Panc1 (cell line): ENCODE measurements at regions not wholly inside any gene's neighbourhood (a gene's known extent, or its start where the extent isn't known, plus 50 kb on each side); places are given as distances from the start of the nearest gene placed in this dataset.

Experiments used
- CTCF ChIP-seq: fragments of 450-650 bp; IDR thresholded peaks from 2 replicates; pipeline ENCODE4 v1.5.1; 2017; ENCODE audit warnings: mild to moderate bottlenecking
- POLR2AphosphoS5 ChIP-seq: IDR thresholded peaks from 2 replicates; pipeline ENCODE4 v1.6.1; 2012; ENCODE audit warnings: mild to moderate bottlenecking, low read depth, low read length, moderate library complexity
- REST ChIP-seq, 2 experiments: IDR thresholded peaks; 2 replicates each; pipeline ENCODE4 v1.6.1; 2011 to 2012; ENCODE audit warnings: low read depth in 2 of 2, control low read depth in 1 of 2, low read length in 1 of 2, mild to moderate bottlenecking in 1 of 2, moderate library complexity in 1 of 2; ENCODE audit not compliant: insufficient read depth in 1 of 2
- SIN3A ChIP-seq: IDR thresholded peaks from 2 replicates; pipeline ENCODE4 v1.6.1; 2012; ENCODE audit warnings: low read depth, mild to moderate bottlenecking, low read length, moderate library complexity, borderline replicate concordance; ENCODE audit not compliant: insufficient read depth
- TCF7L2 ChIP-seq: IDR thresholded peaks from 2 replicates; pipeline ENCODE4 v1.6.1; 2011; ENCODE audit warnings: mild to moderate bottlenecking, low read depth, low read length, inconsistent platforms

- TF ChIP-seq CTCF (no peak), REST (IDR thresholded peaks at IDR 0.05; ENCODE audit: insufficient read depth in 1 of 2, low read depth in 2 of 2, low read length in 1 of 2) (no peak), TCF7L2 (no peak), POLR2AphosphoS5 (no peak), SIN3A (no peak)
These were observed 72.8 kb upstream of the NEIL3 start for GRCh38 chr4:177236886-177237285.
